ENCODE measurements at regions not wholly inside any gene's neighbourhood (a gene's known extent, or its start where the extent isn't known, plus 50 kb on each side); places are given as distances from the start of the nearest gene placed in this dataset.
"Not testable (repeated sequence)": the region's sequence is repeated elsewhere in the genome, so short reads cannot be mapped to it uniquely, and the experiment has no call there.

DNA sequence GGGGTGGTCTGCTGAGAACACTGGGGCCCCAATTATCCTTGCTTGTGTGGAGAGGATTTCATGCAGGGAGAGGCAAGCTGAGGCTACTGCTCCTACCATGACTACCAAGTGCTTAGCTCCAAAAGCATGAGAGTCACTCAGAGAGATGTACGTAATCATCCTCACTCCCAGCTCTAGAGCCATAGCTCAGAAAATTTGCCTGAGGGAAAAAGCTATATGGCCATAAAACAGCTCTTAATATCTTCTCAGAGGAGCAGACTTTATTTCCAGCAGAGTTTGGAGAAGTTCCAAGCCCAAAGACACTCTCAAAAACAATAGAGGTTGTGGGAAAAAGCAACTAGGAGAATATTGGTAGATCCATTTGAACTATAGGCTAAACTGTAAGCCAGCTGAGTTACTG lies 106.4 kb upstream of the PBX1 start:
- in situ Hi-C loops (cut with HindIII; ENCODE audit: low sequenced_read_pairs), result no loop called here
- TF ChIP-seq, protein P1, sequence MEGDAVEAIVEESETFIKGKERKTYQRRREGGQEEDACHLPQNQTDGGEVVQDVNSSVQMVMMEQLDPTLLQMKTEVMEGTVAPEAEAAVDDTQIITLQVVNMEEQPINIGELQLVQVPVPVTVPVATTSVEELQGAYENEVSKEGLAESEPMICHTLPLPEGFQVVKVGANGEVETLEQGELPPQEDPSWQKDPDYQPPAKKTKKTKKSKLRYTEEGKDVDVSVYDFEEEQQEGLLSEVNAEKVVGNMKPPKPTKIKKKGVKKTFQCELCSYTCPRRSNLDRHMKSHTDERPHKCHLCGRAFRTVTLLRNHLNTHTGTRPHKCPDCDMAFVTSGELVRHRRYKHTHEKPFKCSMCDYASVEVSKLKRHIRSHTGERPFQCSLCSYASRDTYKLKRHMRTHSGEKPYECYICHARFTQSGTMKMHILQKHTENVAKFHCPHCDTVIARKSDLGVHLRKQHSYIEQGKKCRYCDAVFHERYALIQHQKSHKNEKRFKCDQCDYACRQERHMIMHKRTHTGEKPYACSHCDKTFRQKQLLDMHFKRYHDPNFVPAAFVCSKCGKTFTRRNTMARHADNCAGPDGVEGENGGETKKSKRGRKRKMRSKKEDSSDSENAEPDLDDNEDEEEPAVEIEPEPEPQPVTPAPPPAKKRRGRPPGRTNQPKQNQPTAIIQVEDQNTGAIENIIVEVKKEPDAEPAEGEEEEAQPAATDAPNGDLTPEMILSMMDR (IDR thresholded peaks at IDR 0.05; ENCODE audit: low read depth, low read length), result no peak
- H3K4me3 ChIP-seq (ENCODE audit: low read depth, low read length), result no peak overlapping the region
- peak; percentile 4 for DNase-seq (ENCODE audit: low read depth, low spot score)

DNA sequence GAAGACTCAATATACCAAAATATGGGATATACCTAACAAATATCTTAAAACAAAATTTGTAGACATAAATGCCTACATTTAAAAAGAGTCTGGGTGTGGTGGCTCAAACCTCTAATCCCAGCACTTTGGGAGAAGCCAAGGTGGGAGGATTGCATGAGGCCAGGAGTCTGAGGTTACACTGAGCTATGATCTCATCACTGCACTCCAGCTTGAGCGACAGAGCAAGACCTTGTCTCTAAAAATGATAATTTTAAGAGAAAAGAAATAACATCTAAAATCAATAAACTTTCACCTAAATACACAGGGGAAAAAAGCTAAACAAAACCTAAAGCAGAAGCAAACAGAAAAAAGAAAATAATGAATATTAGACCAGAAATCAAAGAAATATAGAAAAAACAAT lies 102.7 kb upstream of the PBX1 start:
- H3K4me3 ChIP-seq (ENCODE audit: low read depth, low read length), result no peak overlapping the region
- in situ Hi-C loops (cut with HindIII; ENCODE audit: low sequenced_read_pairs), result no loop called here
- TF ChIP-seq, protein P1 (IDR thresholded peaks at IDR 0.05; ENCODE audit: low read depth, low read length), result no peak
- DNase-seq (ENCODE audit: low read depth, low spot score), result no peak

DNA sequence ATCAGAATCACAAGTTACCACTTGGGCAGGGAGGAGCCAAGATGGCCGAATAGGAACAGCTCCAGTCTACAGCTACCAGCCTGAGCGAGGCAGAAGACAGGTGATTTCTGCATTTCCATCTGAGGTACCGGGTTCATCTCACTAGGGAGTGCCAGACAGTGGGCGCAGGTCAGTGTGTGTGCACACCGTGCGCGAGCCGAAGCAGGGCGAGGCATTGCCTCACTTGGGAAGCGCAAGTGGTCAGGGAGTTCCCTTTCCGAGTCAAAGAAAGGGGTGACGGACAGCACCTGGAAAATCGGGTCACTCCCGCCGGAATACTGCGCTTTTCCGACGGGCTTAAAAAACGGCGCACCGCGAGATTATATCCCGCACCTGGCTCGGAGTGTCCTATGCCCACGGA lies 99.8 kb upstream of the PBX1 start:
- DNase-seq (ENCODE audit: low read depth, low spot score); H3K4me3 ChIP-seq (ENCODE audit: low read depth, low read length); in situ Hi-C loops (cut with HindIII; ENCODE audit: low sequenced_read_pairs): not testable (repeated sequence)

DNA sequence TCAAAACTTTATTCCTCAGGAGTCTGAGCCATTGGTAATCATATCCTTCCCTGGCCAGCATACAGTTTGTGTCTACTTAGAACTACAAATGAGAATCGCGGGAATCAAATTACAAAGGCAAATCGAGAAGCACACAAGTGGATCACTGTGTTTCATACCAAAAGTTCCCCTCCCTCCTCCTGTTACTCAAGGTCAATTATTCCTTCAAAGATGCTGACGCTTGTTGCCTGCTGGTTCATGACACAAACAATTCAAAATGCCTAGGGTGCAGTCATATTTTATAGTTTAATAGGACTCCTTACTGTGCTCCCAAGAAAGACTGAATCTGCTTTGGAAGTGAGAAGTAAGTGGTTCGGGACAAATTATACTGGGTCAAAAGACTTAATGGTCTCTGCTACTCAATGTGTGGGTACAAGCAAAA lies 93.0 kb upstream of the PBX1 start:
- DNase-seq (ENCODE audit: low read depth, low spot score), result no peak
- in situ Hi-C loops (cut with HindIII; ENCODE audit: low sequenced_read_pairs), result no loop called here
- TF ChIP-seq, protein P1 (IDR thresholded peaks at IDR 0.05; ENCODE audit: low read depth, low read length), result no peak
- no peak overlapping the region for H3K4me3 ChIP-seq (ENCODE audit: low read depth, low read length)

DNA sequence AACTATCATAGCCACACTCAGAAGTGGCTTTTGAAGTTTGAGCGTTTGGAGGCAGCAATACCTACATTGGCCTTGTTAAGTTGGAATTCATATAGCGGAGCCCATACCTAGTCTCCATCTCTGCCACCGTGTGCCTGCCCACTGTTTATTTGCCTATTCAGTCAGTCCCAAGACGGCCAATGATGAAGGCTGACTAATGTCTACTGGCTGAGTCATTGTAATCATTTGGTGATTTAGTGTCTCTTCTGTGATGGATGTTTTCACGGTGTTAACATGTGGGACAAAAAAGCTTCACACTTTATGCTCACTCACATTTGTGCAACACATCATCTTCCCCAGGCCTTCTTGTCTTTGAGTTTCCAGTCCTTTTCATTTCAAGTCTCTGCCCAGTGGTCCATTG lies 92.6 kb upstream of the PBX1 start:
- in situ Hi-C loops (cut with HindIII; ENCODE audit: low sequenced_read_pairs), result no loop called here
- peak; percentile 3 for DNase-seq (ENCODE audit: low read depth, low spot score)
- no peak overlapping the region for H3K4me3 ChIP-seq (ENCODE audit: low read depth, low read length)
- TF ChIP-seq, protein P1 (IDR thresholded peaks at IDR 0.05; ENCODE audit: low read depth, low read length), result no peak

DNA sequence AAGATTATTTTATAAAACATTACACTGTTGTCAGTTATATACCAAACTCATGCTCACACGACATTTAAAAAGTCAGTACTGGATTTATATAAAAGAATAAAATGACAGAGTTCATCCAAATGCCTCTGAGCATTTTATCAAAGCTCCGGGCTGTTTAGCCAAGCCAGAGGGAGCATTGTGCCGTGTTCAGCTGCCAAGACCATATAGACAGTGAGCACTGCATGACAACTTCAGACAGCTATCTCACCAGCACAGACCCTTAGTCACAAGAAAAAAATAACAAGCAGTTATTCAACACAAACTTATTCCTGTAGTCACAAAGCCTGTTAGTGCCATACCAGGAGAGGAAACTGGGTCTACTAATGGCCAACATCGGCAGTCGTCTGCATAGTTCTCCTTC lies 88.0 kb upstream of the PBX1 start:
- in situ Hi-C loops (cut with HindIII; ENCODE audit: low sequenced_read_pairs), result no loop called here

DNA sequence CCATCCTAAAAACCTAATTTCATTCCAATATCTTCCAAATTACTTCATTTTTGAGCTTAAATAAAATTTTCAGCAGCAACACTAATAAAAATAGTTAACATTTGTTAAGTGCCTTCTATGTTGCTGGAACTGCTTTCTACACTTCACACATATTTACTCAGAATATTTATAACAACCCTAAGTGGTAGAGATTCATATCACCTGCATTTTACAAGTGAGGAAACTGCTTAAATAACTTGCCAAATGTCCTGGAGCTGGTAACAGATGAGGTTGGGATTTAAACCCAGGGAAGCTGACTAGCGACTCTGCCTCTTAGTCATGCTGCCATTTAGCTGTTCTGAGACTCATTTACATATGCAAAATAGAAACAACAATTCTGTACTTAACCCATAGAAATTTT lies 86.1 kb upstream of the PBX1 start:
- H3K4me3 ChIP-seq (ENCODE audit: low read depth, low read length), result no peak overlapping the region
- no peak for DNase-seq (ENCODE audit: low read depth, low spot score)
- TF ChIP-seq, protein P1 (IDR thresholded peaks at IDR 0.05; ENCODE audit: low read depth, low read length), result no peak
- in situ Hi-C loops (cut with HindIII; ENCODE audit: low sequenced_read_pairs), result no loop called here

More for the DNA sequence above, 88.0 kb upstream of the PBX1 start:
- H3K4me3 ChIP-seq (ENCODE audit: low read depth, low read length), result no peak overlapping the region
- no peak for DNase-seq (ENCODE audit: low read depth, low spot score)
- TF ChIP-seq, protein P1 (IDR thresholded peaks at IDR 0.05; ENCODE audit: low read depth, low read length), result no peak
